ENCODE measurements at regions not wholly inside any gene's neighbourhood (a gene's known extent, or its start where the extent isn't known, plus 50 kb on each side); places are given as distances from the start of the nearest gene placed in this dataset.
"Not testable (repeated sequence)": the region's sequence is repeated elsewhere in the genome, so short reads cannot be mapped to it uniquely, and the experiment has no call there.

GRCh38 chr5:25289766-25290165 lies 645.0 kb upstream of the CDH10 start:
- H3K4me3 ChIP-seq (ENCODE audit: low read depth, low read length); DNase-seq (ENCODE audit: low read depth): not testable (repeated sequence)

- H3K4me3 ChIP-seq (ENCODE audit: low read depth, low read length) = no peak overlapping the region
- DNase-seq (ENCODE audit: low read depth) = no peak
Observed at GRCh38 chr5:25286319-25286718, 641.5 kb upstream of the CDH10 start.

DNA sequence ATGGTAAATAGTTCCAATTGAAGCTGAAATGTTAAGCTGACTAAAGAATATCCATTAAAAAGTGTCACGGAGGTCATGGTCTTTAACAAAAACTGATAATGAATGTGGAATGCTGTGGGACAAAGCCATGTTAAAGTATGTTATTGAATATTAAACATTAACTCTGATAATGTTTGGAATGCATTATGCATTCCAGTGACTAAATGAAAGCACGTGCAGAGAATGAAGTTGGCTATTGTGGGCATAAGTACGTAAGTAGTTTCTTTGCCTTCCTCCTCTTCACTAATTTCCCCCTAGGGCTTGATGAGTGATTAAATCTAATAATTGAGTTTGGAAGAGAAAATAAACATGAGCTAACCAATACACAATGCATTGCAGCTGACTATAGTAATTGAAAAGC lies 640.4 kb upstream of the CDH10 start:
- no peak for DNase-seq (ENCODE audit: low read depth)
- H3K4me3 ChIP-seq (ENCODE audit: low read depth, low read length) = no peak overlapping the region

DNA sequence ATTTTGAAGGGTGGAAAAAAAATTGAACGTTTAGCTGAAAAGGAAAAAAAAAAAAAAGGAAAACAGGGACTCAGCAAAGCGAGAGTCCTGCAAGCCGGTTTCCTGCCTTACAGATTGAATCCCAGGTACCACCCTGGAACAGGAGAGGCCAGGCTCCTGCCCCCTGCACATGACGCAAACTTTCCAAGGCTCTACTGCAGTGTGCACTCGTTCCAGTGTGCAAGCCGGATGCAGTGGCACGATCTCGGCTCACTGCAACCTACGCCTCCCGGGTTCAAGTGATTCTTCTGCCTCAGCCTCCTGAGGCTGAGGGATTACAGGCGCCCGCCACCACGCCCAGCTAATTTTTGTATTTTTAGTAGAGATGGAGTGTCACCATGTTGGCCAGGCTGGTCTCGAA lies 618.7 kb upstream of the CDH10 start:
- not testable (repeated sequence) for DNase-seq (ENCODE audit: low read depth); H3K4me3 ChIP-seq (ENCODE audit: low read depth, low read length)

DNA sequence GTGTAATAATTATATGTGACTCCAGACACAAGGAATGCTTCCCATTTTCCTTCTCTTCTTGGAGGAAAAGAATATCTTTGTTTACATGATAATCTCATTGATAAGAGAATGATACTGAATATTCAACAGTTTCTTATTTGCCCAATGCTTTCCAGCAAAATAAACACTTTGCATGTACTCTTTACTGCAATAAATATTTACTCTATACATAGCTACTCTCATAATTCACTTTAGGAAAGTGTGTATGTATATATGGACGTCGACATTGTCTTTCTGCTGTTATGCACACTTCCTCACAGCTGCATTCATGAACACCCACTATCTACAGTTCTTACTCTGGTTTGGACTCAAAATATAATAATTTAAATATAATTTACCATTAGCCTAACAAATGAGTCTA lies 617.4 kb upstream of the CDH10 start:
- H3K4me3 ChIP-seq (ENCODE audit: low read depth, low read length) = no peak overlapping the region
- no peak for DNase-seq (ENCODE audit: low read depth)

- H3K4me3 ChIP-seq (ENCODE audit: low read depth, low read length) = no peak overlapping the region
- no peak for DNase-seq (ENCODE audit: low read depth)
Observed at GRCh38 chr5:25255128-25255527, 610.4 kb upstream of the CDH10 start.

GRCh38 chr5:25241981-25242380 lies 597.2 kb upstream of the CDH10 start:
- no peak for DNase-seq (ENCODE audit: low read depth)
- no peak overlapping the region for H3K4me3 ChIP-seq (ENCODE audit: low read depth, low read length)

- DNase-seq (ENCODE audit: low read depth); H3K4me3 ChIP-seq (ENCODE audit: low read depth, low read length): not testable (repeated sequence)
Observed at GRCh38 chr5:25238720-25239119, 593.9 kb upstream of the CDH10 start.

DNA sequence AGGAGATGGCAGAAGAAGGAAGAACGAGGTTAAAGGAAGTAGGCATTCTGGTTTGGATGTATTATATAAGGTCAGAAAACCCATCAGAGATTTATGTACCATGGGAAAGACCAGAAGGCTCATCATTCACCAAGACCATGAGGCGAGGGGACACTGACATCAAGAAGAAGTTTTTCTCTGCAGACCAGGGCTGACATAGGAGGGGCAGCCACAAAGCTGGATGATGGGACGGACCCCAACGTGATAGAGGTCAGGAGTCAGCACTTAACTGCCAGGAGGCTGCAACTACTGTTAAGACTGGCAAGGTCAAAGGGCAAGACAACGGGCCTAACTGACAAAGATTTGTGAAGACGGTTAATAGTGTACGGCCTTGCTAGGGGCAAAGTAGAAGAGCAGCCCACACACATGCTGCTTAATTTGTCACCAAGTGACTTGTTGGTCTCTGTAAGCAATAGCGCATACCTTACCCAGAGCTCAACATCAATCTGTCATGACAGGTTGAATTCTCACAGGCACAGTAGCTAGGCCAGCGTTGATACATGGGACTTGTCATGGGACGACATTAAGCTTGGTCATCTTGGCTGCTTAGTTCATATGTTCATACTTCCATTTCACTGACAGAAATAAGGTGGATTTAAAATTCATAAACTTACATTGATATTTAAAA lies 579.7 kb upstream of the CDH10 start:
- no peak for DNase-seq (ENCODE audit: low read depth)
- H3K4me3 ChIP-seq (ENCODE audit: low read depth, low read length) = no peak overlapping the region

GRCh38 chr5:25199902-25200301 lies 555.1 kb upstream of the CDH10 start:
- not testable (repeated sequence) for H3K4me3 ChIP-seq (ENCODE audit: low read depth, low read length); DNase-seq (ENCODE audit: low read depth)

- DNase-seq (ENCODE audit: low read depth) = no peak
- peak overlapping the region; percentile 30 for H3K4me3 ChIP-seq (ENCODE audit: low read depth, low read length)
Observed at GRCh38 chr5:25190521-25191000, 545.8 kb upstream of the CDH10 start.

- H3K4me3 ChIP-seq (ENCODE audit: low read depth, low read length) = no peak overlapping the region
- DNase-seq (ENCODE audit: low read depth) = no peak
Observed at GRCh38 chr5:25181249-25181648, 536.5 kb upstream of the CDH10 start.

- not testable (repeated sequence) for H3K4me3 ChIP-seq (ENCODE audit: low read depth, low read length); DNase-seq (ENCODE audit: low read depth)
Observed at GRCh38 chr5:25162616-25163015, 517.8 kb upstream of the CDH10 start.

DNA sequence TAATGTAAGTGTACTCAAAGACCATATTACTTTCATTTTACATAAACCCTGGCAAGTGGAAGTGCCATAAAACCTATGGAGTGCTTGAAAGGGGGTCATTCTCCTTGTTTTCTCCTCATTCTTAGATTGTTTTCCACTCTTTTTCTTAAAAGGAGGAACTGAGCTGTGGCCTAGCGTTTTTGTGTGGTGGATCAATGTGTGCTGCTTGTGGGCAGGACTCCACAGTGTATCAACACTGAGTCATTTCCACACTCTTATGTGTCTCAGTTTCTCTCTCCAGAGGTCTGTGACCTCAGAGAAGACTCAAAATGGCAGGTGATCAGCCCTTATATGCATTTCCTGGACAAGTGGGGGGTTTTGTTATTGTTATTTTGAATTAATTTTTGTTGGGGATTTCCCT lies 516.1 kb upstream of the CDH10 start:
- no peak overlapping the region for H3K4me3 ChIP-seq (ENCODE audit: low read depth, low read length)
- no peak for DNase-seq (ENCODE audit: low read depth)

DNA sequence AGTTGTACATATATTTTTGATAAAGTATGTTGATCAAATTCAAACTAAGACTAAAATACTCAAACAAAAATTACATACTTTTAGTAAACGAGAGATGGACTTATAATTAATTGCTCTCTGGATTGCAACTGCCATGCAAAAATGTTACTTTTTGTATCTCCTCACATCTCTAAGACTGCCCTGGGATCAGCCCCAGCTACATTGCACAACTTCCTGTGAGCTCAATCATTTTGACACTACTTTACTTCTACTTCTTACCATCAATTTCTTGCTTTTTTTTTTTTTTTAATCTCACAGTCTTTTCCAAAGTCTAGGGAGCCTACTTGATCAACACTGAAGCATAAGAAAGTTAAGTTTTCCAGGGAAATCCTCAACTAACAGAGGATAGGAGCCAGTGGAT lies 506.0 kb upstream of the CDH10 start:
- H3K4me3 ChIP-seq (ENCODE audit: low read depth, low read length) = no peak overlapping the region
- no peak for DNase-seq (ENCODE audit: low read depth)

- H3K4me3 ChIP-seq (ENCODE audit: low read depth, low read length) = no peak overlapping the region
- no peak for DNase-seq (ENCODE audit: low read depth)
Observed at GRCh38 chr5:25128606-25129005, 483.8 kb upstream of the CDH10 start.

DNA sequence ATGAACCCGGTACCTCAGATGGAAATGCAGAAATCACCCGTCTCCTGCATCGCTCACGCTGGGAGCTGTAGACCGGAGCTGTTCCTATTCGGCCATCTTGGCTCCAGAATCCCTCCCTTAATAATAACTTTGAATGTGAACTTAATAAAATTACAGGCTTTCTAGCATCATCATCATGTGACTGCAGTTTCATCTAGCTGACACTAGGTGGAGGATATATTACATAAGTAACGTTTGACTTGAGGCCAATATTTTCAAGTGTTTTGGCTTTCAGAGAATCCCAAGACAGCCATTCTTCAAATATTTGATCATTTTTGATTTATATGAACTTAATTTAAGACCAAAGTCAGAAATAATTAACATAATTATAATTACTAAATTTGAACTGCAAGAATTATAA lies 474.9 kb upstream of the CDH10 start:
- H3K4me3 ChIP-seq (ENCODE audit: low read depth, low read length) = no peak overlapping the region
- DNase-seq (ENCODE audit: low read depth) = no peak

- no peak overlapping the region for H3K4me3 ChIP-seq (ENCODE audit: low read depth, low read length)
- DNase-seq (ENCODE audit: low read depth) = no peak
Observed at GRCh38 chr5:25107853-25108252, 463.1 kb upstream of the CDH10 start.

GRCh38 chr5:25099538-25099937 lies 454.8 kb upstream of the CDH10 start:
- DNase-seq (ENCODE audit: low read depth) = no peak
- H3K4me3 ChIP-seq (ENCODE audit: low read depth, low read length) = no peak overlapping the region

- no peak for DNase-seq (ENCODE audit: low read depth)
- H3K4me3 ChIP-seq (ENCODE audit: low read depth, low read length) = no peak overlapping the region
Observed at GRCh38 chr5:25095261-25095660, 450.5 kb upstream of the CDH10 start.

DNA sequence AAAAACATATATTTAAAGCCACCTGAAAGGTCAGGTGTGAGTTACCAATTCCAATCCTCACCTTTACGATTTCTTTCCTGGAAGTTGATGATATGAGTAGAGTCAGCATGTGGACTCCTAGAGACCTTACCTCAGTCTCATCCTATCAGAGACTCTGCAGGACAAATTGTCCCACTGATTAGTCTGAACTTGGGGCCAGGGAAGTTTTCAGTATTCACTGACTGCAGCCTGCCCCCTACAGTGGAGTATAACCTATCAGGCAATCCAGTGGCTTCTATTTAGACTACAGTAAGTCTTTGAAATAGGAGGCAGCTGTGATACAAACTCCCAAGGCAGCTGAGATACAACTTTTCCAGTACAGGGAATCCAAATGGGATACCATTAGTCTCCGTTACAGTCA lies 449.4 kb upstream of the CDH10 start:
- no peak overlapping the region for H3K4me3 ChIP-seq (ENCODE audit: low read depth, low read length)
- no peak for DNase-seq (ENCODE audit: low read depth)

DNA sequence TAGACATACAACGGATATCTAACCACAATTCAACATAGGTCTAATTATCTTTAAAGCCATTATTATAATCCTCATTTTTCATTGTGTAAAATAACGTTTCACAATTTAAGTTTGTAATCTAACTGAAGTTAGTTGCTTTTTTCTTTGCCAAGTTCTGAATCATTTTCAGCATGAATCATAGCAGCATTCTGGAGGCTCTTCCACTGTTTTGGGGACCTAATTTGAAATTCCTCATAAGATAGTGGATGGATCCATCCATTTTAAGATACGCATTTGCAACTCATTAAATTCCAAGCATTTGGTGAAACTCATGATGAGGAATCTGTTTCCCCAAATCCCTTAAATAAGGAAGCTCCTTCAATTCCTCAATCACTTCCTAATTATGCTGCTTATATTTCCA lies 447.1 kb upstream of the CDH10 start:
- DNase-seq (ENCODE audit: low read depth) = no peak

More for the DNA sequence above, 447.1 kb upstream of the CDH10 start:
- no peak overlapping the region for H3K4me3 ChIP-seq (ENCODE audit: low read depth, low read length)
